HepG2 (cell line): ENCODE measurements at regions not wholly inside any gene's neighbourhood (a gene's known extent, or its start where the extent isn't known, plus 50 kb on each side); places are given as distances from the start of the nearest gene placed in this dataset.

Experiments
- ATAD3A ChIP-seq: sonication (generic); formaldehyde crosslinking; IDR thresholded peaks from 2 replicates; pipeline ENCODE4 v1.4.0; 2020; ENCODE audit warnings: missing genetic modification reagents
- CREM ChIP-seq, 2 experiments: sonication (generic) in 1 of 2; formaldehyde crosslinking in 1 of 2; IDR thresholded peaks; 2 replicates each; pipeline versions ENCODE4 v1.4.0 to v1.6.1; 2016 to 2020; ENCODE audit warnings: antibody characterized with exemption in 1 of 2, mild to moderate bottlenecking in 1 of 2, missing genetic modification reagents in 1 of 2
- GABPA ChIP-seq, 2 experiments: IDR thresholded peaks; 2 replicates each; pipeline ENCODE4 v1.6.1; 2011 to 2016; ENCODE audit warnings: low read depth in 2 of 2, low read length in 1 of 2, missing biosample characterization in 1 of 2, missing genetic modification characterization in 1 of 2
- JUNB ChIP-seq: sonication (generic); formaldehyde crosslinking; IDR thresholded peaks from 2 replicates; pipeline ENCODE4 v1.8.0; 2022; ENCODE audit warnings: missing genetic modification reagents, mild to moderate bottlenecking, borderline replicate concordance
- ZNF362 ChIP-seq: sonication (generic); formaldehyde crosslinking; IDR thresholded peaks from 2 replicates; pipeline ENCODE4 v1.4.0; 2020; ENCODE audit warnings: missing genetic modification reagents, mild to moderate bottlenecking, borderline replicate concordance
- ZNF777 ChIP-seq: sonication (generic); formaldehyde crosslinking; IDR thresholded peaks from 2 replicates; pipeline ENCODE4 v1.4.0; 2020; ENCODE audit warnings: missing genetic modification reagents
- ZSCAN22 ChIP-seq: sonication (generic); formaldehyde crosslinking; IDR thresholded peaks from 2 replicates; pipeline ENCODE4 v1.4.0; 2020; ENCODE audit warnings: mild to moderate bottlenecking, missing genetic modification reagents

GRCh38 chr11:87431392-87431791, 393.7 kb downstream of the TMEM135 start:
- no peak for TF ChIP-seq ATAD3A
- no peak for TF ChIP-seq ZNF777
- TF ChIP-seq CREM (IDR thresholded peaks at IDR 0.05): no peak
- no peak for TF ChIP-seq CREM (CRISPR knock-in tag; IDR thresholded peaks at IDR 0.05)
- TF ChIP-seq ZNF362 (CRISPR knock-in tag): no peak
- TF ChIP-seq GABPA (IDR thresholded peaks at IDR 0.05; ENCODE audit: low read depth, low read length): no peak
- no peak for TF ChIP-seq GABPA (CRISPR knock-in tag; IDR thresholded peaks at IDR 0.05; ENCODE audit: low read depth)
- TF ChIP-seq ZSCAN22 (CRISPR knock-in tag): no peak
- no peak for TF ChIP-seq JUNB (CRISPR knock-in tag)
